Activated CD4-positive, alpha-beta T cell treated with anti-CD3 and anti-CD28 coated beads for 1 hour (primary cell): ENCODE measurements at regions not wholly inside any gene's neighbourhood (a gene's known extent, or its start where the extent isn't known, plus 50 kb on each side); places are given as distances from the start of the nearest gene placed in this dataset.
"Not testable (repeated sequence)": the region's sequence is repeated elsewhere in the genome, so short reads cannot be mapped to it uniquely, and the experiment has no call there.

Experiments
- DNase-seq: peaks from one replicate; pipeline ENCODE4 v3.0.0-alpha.2; 2020

- DNase-seq, result no peak
Measured at GRCh38 chr7:69388452-69389137, 209.7 kb upstream of the AUTS2 start.

- no peak for DNase-seq
Measured at GRCh38 chr7:69389216-69389615, 209.1 kb upstream of the AUTS2 start.

- DNase-seq, result not testable (repeated sequence)
Measured at GRCh38 chr7:69393912-69394311, 204.4 kb upstream of the AUTS2 start.

GRCh38 chr7:69395061-69395714 lies 203.1 kb upstream of the AUTS2 start:
- no peak for DNase-seq

GRCh38 chr7:69398986-69399385 lies 199.3 kb upstream of the AUTS2 start:
- no peak for DNase-seq

- no peak for DNase-seq
Measured at GRCh38 chr7:69399401-69399800, 198.9 kb upstream of the AUTS2 start.

- DNase-seq, result no peak
Measured at GRCh38 chr7:69402696-69403095, 195.6 kb upstream of the AUTS2 start.

- no peak for DNase-seq
Measured at GRCh38 chr7:69403169-69403568, 195.1 kb upstream of the AUTS2 start.

GRCh38 chr7:69411018-69411417 lies 187.3 kb upstream of the AUTS2 start:
- DNase-seq, result no peak

- no peak for DNase-seq
Measured at GRCh38 chr7:69411466-69411865, 186.8 kb upstream of the AUTS2 start.

- DNase-seq, result no peak
Measured at GRCh38 chr7:69412331-69413146, 185.7 kb upstream of the AUTS2 start.

- DNase-seq, result no peak
Measured at GRCh38 chr7:69414555-69414954, 183.7 kb upstream of the AUTS2 start.

GRCh38 chr7:69418869-69419670 lies 179.2 kb upstream of the AUTS2 start:
- no peak for DNase-seq

GRCh38 chr7:69419934-69420333 lies 178.3 kb upstream of the AUTS2 start:
- DNase-seq, result no peak

GRCh38 chr7:69422574-69422985 lies 175.7 kb upstream of the AUTS2 start:
- DNase-seq, result no peak

GRCh38 chr7:69426705-69427104 lies 171.6 kb upstream of the AUTS2 start:
- no peak for DNase-seq

- no peak for DNase-seq
Measured at GRCh38 chr7:69428089-69428488, 170.2 kb upstream of the AUTS2 start.

- DNase-seq, result no peak
Measured at GRCh38 chr7:69429911-69430383, 168.3 kb upstream of the AUTS2 start.

GRCh38 chr7:69430384-69431021 lies 167.8 kb upstream of the AUTS2 start:
- no peak for DNase-seq

GRCh38 chr7:69431626-69432025 lies 166.6 kb upstream of the AUTS2 start:
- DNase-seq, result no peak

- DNase-seq, result not testable (repeated sequence)
Measured at GRCh38 chr7:69432276-69432675, 166.0 kb upstream of the AUTS2 start.

GRCh38 chr7:69433081-69433480 lies 165.2 kb upstream of the AUTS2 start:
- DNase-seq, result no peak
